GM18517 (cell line): ENCODE measurements at regions not wholly inside any gene's neighbourhood (a gene's known extent, or its start where the extent isn't known, plus 50 kb on each side); places are given as distances from the start of the nearest gene placed in this dataset.
"Not testable (repeated sequence)": the region's sequence is repeated elsewhere in the genome, so short reads cannot be mapped to it uniquely, and the experiment has no call there.

ENCODE experiments used
- ATAC-seq: cut with Tn5 transposase; IDR thresholded peaks from one replicate; pipeline ENCODE4 v1.9.1; 2021; ENCODE audit warnings: mild to moderate bottlenecking, moderate library complexity; ENCODE audit not compliant: unreplicated experiment

DNA sequence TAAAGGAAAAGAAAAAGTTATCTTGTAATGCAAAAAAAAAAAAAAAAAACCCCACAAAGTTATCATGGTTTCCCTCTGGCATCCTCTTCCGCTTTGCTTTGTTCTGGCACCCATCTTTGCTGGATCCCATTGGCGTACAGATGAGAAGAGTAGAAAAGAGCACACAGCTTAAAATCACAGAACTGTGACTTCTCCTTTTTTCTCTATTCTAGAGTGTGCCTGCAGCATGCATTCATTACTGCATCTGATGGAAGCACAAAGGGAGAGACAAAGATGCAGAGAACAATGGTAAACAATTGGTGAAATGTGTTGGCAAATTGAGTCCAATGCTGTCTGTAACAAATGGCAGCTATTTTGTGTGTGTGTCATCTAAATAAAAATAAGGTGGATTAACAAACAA is 440.8 kb upstream of the PIK3R1 start:
- ATAC-seq = no peak

DNA sequence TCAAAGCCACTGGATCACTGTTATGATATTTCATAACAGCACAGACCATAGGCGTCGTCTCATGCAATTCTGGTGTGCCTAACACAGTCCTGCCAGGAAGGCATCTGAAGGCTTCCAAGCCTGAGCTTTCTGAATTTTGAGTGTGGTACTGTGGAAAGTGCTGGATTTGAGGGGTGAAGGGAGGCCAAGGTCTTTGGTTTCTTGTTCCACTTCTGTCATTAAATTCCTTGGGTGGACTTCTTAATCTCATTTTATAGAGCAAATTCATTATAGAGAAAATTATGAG is 441.3 kb upstream of the PIK3R1 start:
- ATAC-seq = no peak

GRCh38 chr5:67773411-67774266 is 441.9 kb upstream of the PIK3R1 start:
- no peak for ATAC-seq

- ATAC-seq = no peak
These were observed 443.8 kb upstream of the PIK3R1 start for GRCh38 chr5:67771791-67772190.

- no peak for ATAC-seq
These were observed 444.3 kb upstream of the PIK3R1 start for GRCh38 chr5:67771221-67771620.

DNA sequence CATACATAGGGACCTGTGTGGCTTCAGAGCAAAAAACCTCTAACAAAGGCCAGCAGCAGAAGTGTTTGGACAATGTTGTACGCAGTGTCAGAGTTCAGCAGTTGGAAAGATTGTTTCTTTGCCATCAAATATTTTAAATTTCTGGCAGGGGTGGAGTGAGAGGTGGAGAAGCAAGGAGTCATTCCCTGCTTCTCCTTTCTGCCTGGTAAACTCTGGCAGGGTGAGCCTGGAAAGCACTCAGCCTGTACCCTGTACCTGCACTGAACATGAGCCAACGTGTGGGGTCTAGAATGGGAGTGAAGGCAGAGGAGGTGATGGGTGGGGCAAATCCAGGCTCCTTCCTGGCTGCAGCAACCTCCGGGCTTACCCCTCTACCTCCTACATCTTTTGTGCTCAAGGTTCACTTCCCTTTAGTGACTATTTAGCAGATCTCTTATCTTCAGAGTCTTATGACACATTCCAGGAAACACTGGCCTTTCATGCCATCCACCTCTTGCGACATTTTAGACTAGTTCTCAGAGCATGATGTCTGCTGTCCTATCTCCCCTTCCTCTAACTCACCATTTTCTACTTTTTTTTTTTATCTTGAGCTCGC is 445.0 kb upstream of the PIK3R1 start:
- no peak for ATAC-seq

DNA sequence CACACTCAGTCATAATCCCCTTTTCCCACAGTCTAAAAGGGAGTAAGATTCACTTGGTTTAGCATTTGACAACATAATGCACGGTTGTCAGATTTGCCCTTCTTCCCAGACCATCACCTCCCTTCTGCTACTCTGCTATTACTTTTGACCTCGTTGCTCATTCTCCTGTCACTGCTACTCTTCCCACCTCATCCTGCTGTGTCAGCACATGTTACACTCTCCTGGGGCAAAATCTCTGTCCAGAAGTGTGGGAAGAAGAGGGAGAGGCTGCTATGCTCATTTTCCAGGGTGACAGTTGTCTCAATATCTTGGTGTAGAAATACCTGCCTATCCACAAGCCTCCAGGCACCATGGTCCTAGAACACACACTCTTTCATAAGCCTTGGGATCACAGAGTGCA is 449.9 kb upstream of the PIK3R1 start:
- no peak for ATAC-seq

DNA sequence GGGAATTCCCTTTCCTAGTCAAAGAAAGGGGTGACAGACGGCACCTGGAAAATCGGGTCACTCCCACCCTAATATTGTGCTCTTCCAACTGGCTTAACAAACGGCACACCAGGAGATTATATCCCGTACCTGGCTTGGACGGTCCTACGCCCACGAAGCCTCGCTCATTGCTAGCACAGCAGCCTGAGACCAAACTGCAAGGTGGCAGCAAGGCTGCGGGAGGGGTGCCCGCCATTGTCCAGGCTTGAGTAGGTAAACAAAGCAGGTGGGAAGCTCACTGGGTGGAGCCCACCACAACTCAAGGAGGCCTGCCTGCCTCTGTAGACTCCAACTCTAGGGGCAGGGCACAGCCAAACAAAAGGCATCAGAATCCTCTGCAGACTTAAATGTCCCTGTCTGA is 457.8 kb upstream of the PIK3R1 start:
- not testable (repeated sequence) for ATAC-seq

DNA sequence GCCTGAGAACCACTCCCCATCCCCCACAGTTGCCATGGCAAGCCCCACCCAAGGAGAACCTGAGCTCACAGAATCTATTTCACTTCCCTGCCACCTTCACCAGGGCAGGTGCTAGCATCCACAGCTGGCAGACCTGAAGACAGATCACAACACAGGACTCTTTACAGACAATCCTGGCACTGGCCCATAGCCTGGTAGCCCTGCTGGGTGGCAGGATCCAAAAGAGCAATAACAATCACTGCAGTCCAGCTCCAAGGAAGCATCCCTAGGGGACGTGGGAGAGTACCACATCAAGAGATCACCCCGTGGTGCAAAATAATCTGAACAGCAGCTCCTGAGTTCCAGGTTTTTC is 463.2 kb upstream of the PIK3R1 start:
- no peak for ATAC-seq

DNA sequence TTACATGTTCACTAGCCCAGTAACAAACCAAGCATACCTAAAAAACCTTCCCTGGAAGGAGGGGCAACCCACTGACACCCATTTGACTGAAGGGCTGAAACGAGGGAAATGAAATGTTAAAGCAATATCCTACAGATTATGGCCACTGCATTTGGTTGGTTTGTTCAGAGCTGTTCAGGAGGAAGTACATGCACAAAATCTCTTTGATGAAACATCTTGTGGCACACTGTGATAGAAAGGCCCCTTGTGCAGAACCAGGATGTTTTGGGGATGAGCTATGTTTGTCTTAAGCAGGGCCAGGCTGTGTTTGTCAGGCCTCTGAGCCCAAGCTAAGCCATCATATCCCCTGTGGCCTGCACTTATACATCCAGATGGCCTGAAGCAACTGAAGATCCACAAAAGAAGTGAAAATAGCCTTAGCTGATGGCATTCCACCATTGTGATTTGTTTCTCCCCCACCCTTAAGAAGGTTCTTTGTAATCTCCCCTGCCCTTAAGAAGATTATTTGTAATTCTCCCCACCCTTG is 467.3 kb upstream of the PIK3R1 start:
- no peak for ATAC-seq

DNA sequence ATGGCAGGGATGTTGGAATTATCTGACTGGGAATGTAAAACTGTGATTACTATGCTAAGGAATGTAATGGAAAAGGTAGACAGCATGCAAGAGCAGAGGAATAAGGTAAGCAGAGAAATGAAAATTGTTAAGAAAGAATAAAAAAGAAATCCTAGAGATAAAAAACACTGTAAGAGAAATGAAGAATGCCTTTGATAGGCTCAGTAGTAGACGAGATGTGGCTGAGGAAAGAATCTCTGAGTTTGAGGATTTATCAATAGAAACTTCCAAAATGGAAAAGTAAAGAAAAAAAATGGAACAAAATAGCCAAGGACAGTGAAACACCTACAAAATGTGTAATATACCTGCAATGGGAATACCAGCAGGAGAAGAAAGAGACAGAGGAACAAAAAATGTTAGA is 468.5 kb upstream of the PIK3R1 start:
- no peak for ATAC-seq

- ATAC-seq = not testable (repeated sequence)
These were observed 468.9 kb upstream of the PIK3R1 start for GRCh38 chr5:67746608-67747007.

DNA sequence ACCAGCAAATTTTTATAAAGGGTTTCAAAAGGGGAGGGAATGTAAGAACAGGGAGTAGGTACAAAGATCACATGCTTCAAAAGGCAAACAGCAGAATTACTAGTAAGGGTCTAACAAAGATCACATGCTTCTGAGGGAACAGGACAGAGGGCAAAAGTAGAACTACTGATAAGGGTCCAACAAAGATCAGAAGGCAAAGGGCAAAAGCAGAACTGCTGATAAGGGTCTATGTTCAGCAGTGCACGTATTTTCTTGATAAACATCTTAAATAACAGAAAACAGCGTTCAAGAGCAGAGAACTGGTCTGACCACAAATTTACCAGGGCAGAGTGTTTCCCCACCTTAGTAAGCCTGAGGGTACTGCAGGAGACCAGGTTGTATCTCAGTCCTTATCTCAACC is 469.5 kb upstream of the PIK3R1 start:
- ATAC-seq = no peak

- no peak for ATAC-seq
These were observed 482.6 kb upstream of the PIK3R1 start for GRCh38 chr5:67732921-67733320.

GRCh38 chr5:67732471-67732870 is 483.1 kb upstream of the PIK3R1 start:
- no peak for ATAC-seq

DNA sequence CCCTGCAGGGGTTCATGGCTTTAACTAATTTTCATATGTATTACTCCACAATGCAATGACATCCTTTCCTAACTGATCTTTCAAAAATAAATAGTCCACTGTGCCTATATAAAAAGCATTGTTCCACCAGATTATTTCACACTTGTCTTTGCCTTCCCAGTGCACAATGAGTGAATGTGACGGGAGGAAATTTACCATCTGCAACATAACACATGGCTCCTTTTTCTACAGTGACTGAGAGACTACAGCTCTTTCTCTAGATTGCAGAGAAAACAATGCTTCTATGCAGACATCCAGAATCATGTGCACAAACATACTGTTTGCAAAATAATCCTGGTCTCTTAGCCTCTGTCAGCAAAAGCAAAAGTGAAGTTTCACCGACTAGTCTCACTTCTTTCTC is 483.7 kb upstream of the PIK3R1 start:
- ATAC-seq = no peak

- no peak for ATAC-seq
These were observed 484.6 kb upstream of the PIK3R1 start for GRCh38 chr5:67730917-67731474.

GRCh38 chr5:67728326-67728890 is 487.1 kb upstream of the PIK3R1 start:
- ATAC-seq = no peak

- ATAC-seq = no peak
These were observed 490.0 kb upstream of the PIK3R1 start for GRCh38 chr5:67725604-67726003.

DNA sequence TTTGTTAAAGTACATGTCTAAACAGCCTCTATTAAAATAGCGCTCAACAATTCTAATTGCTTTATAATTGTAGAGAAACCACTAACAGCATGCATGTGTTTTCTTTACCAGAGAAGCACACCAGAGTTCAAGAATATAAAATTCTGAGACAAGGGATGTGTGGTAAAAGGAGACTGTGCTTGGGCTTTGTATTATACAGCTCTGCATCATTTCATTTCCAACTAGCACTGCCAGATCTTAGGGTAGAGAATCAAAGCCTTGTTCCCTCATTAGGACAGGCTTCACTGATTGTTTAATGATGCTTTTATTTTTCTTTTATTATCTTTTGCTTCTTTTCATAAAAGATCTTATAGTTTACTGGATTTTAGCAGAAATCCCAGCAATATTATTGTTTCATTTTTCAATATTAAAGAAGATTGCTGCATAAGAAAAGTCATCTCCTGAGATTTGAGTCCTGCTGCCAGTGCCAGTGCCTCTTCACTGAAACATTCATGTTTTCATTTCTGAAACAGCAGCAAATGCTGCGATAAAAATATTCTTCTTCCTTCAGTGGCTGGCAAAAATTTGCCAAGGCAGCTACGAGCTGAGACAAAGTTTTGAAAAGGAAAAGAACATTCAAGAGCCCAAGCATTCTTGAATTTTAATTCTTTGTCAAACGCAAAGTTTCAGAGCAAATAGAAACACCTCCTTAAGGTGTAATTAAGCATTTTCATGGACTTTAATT is 491.0 kb upstream of the PIK3R1 start:
- no peak for ATAC-seq

GRCh38 chr5:67723873-67724272 is 491.7 kb upstream of the PIK3R1 start:
- ATAC-seq = no peak
